ENCODE measurements at regions not wholly inside any gene's neighbourhood (a gene's known extent, or its start where the extent isn't known, plus 50 kb on each side); places are given as distances from the start of the nearest gene placed in this dataset.
"Not testable (repeated sequence)": the region's sequence is repeated elsewhere in the genome, so short reads cannot be mapped to it uniquely, and the experiment has no call there.

- not testable (repeated sequence) for TF ChIP-seq POU6F1 (CRISPR knock-in tag; IDR thresholded peaks at IDR 0.05; ENCODE audit: borderline replicate concordance, low read depth); PPARA (CRISPR knock-in tag; IDR thresholded peaks at IDR 0.05; ENCODE audit: borderline replicate concordance)
Observed at GRCh38 chr6:58063542-58063941, 746.1 kb downstream of the PRIM2 start.

Measured in SK-N-SH treated with all-trans-retinoic acid at 6 μM for 48 hours (cell line).